ENCODE measurements at regions not wholly inside any gene's neighbourhood (a gene's known extent, or its start where the extent isn't known, plus 50 kb on each side); places are given as distances from the start of the nearest gene placed in this dataset.
A peak's percentile ranks its signal among the peaks of the same experiment; 100 is the strongest.

GRCh38 chr7:112994656-112995055 is 92.0 kb downstream of the GPR85 start:
- Mint-ChIP-seq H3K4me3 (no peak overlapping the region), H3K27ac (no peak overlapping the region), H3K36me3 (ENCODE audit: low read depth) (no peaks in the 10 kb centered on the region), H3K9me3 (no peaks in the 10 kb centered on the region), H3K27me3 (ENCODE audit: insufficient read depth) (peaks cover 3% of the 10 kb centered on the region), H3K4me1 (no peaks in the 10 kb centered on the region)
- Histone ChIP-seq H3K9me3 (ENCODE audit: control insufficient read depth, low read length) (no peaks in the 10 kb centered on the region), H3K27me3 (ENCODE audit: control insufficient read depth, insufficient read depth, low read length, poor library complexity, severe bottlenecking) (no peaks in the 10 kb centered on the region), H3K27ac (ENCODE audit: low read depth, low read length) (no peak overlapping the region), H3K4me3 (ENCODE audit: low read length) (no peak overlapping the region), H3K36me3 (ENCODE audit: control insufficient read depth, insufficient read depth, low read length) (no peaks in the 10 kb centered on the region), H3K9ac (ENCODE audit: extremely low read depth, low read length, poor library complexity, severe bottlenecking) (no peak overlapping the region), H3K4me1 (ENCODE audit: control insufficient read depth, insufficient read depth, low read length) (no peaks in the 10 kb centered on the region)
- WGBS, 2 experiments (ENCODE audit: insufficient coverage in 1 of 2, insufficient read length in 1 of 2), result 98 to 100% methylated on average over 1 of the region's 3 CpGs
- no peak for DNase-seq
- TF ChIP-seq, protein P1, sequence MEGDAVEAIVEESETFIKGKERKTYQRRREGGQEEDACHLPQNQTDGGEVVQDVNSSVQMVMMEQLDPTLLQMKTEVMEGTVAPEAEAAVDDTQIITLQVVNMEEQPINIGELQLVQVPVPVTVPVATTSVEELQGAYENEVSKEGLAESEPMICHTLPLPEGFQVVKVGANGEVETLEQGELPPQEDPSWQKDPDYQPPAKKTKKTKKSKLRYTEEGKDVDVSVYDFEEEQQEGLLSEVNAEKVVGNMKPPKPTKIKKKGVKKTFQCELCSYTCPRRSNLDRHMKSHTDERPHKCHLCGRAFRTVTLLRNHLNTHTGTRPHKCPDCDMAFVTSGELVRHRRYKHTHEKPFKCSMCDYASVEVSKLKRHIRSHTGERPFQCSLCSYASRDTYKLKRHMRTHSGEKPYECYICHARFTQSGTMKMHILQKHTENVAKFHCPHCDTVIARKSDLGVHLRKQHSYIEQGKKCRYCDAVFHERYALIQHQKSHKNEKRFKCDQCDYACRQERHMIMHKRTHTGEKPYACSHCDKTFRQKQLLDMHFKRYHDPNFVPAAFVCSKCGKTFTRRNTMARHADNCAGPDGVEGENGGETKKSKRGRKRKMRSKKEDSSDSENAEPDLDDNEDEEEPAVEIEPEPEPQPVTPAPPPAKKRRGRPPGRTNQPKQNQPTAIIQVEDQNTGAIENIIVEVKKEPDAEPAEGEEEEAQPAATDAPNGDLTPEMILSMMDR (conservative IDR thresholded peaks at IDR 0.05), result no peak

DNA sequence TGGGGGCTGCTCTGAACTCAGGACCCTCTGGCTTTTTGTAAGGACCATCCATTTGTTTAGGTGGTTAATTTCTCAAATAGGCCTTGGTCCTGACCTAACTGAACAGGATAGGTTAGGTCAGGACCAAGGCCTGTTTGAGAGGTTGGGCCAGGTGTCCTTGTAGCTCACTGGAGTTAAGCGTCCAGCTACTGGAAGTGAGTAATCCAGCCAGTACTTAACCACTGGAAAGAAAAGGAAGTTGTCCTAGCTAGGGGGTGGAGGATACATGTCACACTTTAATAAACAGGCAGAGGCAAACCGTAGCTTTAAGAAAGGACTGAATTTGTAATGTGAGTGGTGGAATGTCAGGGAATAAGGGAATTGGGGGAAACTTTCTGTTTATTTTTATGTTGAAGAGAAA is 96.0 kb downstream of the GPR85 start:
- no peaks in the 10 kb centered on the region for H3K4me1 ChIP-seq (ENCODE audit: control insufficient read depth, insufficient read depth, low read length)
- H3K4me1 Mint-ChIP-seq, result no peaks in the 10 kb centered on the region
- no peak overlapping the region for H3K27ac ChIP-seq (ENCODE audit: low read depth, low read length)
- H3K9me3 ChIP-seq (ENCODE audit: control insufficient read depth, low read length), result no peaks in the 10 kb centered on the region
- H3K27me3 Mint-ChIP-seq (ENCODE audit: insufficient read depth), result no peaks in the 10 kb centered on the region
- H3K4me3 ChIP-seq (ENCODE audit: low read length), result no peak overlapping the region
- 68 to 81% methylated on average over 2 of the region's 2 CpGs for WGBS, 2 experiments (ENCODE audit: insufficient coverage in 1 of 2, insufficient read length in 1 of 2)
- H3K27me3 ChIP-seq (ENCODE audit: control insufficient read depth, insufficient read depth, low read length, poor library complexity, severe bottlenecking), result no peaks in the 10 kb centered on the region
- no peaks in the 10 kb centered on the region for H3K36me3 ChIP-seq (ENCODE audit: control insufficient read depth, insufficient read depth, low read length)
- DNase-seq, result no peak
- H3K36me3 Mint-ChIP-seq (ENCODE audit: low read depth), result no peaks in the 10 kb centered on the region
- H3K4me3 Mint-ChIP-seq, result no peak overlapping the region
- peak overlapping the region; percentile 35 for H3K27ac Mint-ChIP-seq
- no peak overlapping the region for H3K9ac ChIP-seq (ENCODE audit: extremely low read depth, low read length, poor library complexity, severe bottlenecking)
- TF ChIP-seq, protein P1 (conservative IDR thresholded peaks at IDR 0.05), result no peak
- H3K9me3 Mint-ChIP-seq, result no peaks in the 10 kb centered on the region

DNA sequence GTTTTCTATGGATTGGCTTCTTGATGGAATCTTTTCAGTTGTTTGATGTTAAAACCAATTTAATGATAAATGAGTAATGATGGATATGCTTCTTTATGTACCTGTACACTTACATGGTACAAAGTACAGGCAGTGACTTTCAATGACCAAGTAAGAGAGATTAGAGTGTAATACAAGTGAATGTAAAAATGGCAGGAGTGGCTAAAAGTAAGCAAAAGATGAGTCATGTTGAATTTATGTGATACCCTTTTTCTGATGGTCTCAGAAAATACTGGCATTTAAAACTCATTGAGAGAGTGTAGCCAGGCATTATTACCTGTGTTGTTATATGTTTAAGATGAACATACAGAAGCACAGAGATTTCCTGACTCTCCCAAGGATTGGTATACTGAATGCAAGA is 97.1 kb downstream of the GPR85 start:
- Mint-ChIP-seq H3K36me3 (ENCODE audit: low read depth) (no peaks in the 10 kb centered on the region), H3K27ac (no peak overlapping the region), H3K4me1 (no peaks in the 10 kb centered on the region), H3K9me3 (no peaks in the 10 kb centered on the region), H3K27me3 (ENCODE audit: insufficient read depth) (no peaks in the 10 kb centered on the region), H3K4me3 (no peak overlapping the region)
- no peaks in the 10 kb centered on the region for H3K9me3 ChIP-seq (ENCODE audit: control insufficient read depth, low read length)
- no peaks in the 10 kb centered on the region for H3K36me3 ChIP-seq (ENCODE audit: control insufficient read depth, insufficient read depth, low read length)
- TF ChIP-seq, protein P1 (conservative IDR thresholded peaks at IDR 0.05), result no peak
- no peak for DNase-seq
- H3K27ac ChIP-seq (ENCODE audit: low read depth, low read length), result no peak overlapping the region
- H3K9ac ChIP-seq (ENCODE audit: extremely low read depth, low read length, poor library complexity, severe bottlenecking), result no peak overlapping the region
- no peaks in the 10 kb centered on the region for H3K27me3 ChIP-seq (ENCODE audit: control insufficient read depth, insufficient read depth, low read length, poor library complexity, severe bottlenecking)
- no peak overlapping the region for H3K4me3 ChIP-seq (ENCODE audit: low read length)
- no peaks in the 10 kb centered on the region for H3K4me1 ChIP-seq (ENCODE audit: control insufficient read depth, insufficient read depth, low read length)
